ENCODE measurements at regions not wholly inside any gene's neighbourhood (a gene's known extent, or its start where the extent isn't known, plus 50 kb on each side); places are given as distances from the start of the nearest gene placed in this dataset.

DNA sequence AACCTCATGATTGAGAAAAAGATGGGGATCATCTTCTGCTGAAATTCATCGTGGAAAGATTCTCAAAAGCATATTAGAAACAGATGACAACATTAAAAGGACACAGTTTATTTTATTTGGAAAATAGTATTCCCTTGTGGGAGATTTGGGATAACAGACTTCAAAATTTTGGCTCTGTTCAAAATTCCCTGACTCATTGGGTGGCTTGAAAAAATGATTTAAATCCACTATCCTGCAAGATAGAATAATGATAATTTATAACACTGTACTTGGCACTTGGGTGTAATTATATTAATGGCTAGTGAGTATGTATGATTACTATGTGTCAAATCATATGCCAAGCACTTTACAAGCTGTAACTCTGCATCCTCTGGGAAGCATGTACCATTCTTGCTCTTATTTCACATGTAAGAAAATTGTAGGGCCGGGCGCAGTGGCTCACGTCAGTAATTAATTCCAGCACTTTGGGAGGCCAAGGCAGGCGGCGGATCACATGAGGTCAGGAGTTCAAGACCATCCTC lies 128.8 kb downstream of the LMNTD1 start:
- H3K36me3 ChIP-seq: no peaks in the 10 kb centered on the region
- no peak for DNase-seq
- H3K4me3 ChIP-seq: no peak overlapping the region
- H3K27ac ChIP-seq: no peak overlapping the region
- H3K4me1 ChIP-seq: peaks cover 0 to 4% (median 0%) of the 10 kb centered on the region in 3 donors
- no peaks in the 10 kb centered on the region for H3K9me3 ChIP-seq
- no peaks in the 10 kb centered on the region for H3K27me3 ChIP-seq
- 83 to 90% methylated on average over 6 of the region's 6 CpGs for WGBS, 2 donors
- no peak for FAIRE-seq
- no peak for ATAC-seq
- no peak for TF ChIP-seq CTCF (IDR thresholded peaks at IDR 0.05)
- intact Hi-C loops (cut with DNase I): no loop called here

GRCh38 chr12:25423355-25424050 lies 129.6 kb downstream of the LMNTD1 start:
- intact Hi-C loops (cut with DNase I): no loop called here
- H3K27ac ChIP-seq: no peak overlapping the region
- ATAC-seq: peak; percentile 64 to 71 (median 68)

GRCh38 chr12:25422241-25422640 lies 130.8 kb downstream of the LMNTD1 start:
- DNase-seq (no peak), FAIRE-seq (no peak), ATAC-seq (no peak)
- Histone ChIP-seq H3K4me1 (peaks cover 0 to 4% (median 0%) of the 10 kb centered on the region in 3 donors), H3K36me3 (no peaks in the 10 kb centered on the region), H3K27me3 (no peaks in the 10 kb centered on the region), H3K27ac (no peak overlapping the region), H3K9me3 (no peaks in the 10 kb centered on the region), H3K4me3 (no peak overlapping the region)
- 85 to 94% methylated on average over 1 of the region's 1 CpG for WGBS, 2 donors
- TF ChIP-seq CTCF (IDR thresholded peaks at IDR 0.05): no peak
- intact Hi-C loops (cut with DNase I): no loop called here

More at GRCh38 chr12:25423355-25424050, 129.6 kb downstream of the LMNTD1 start:
- Histone ChIP-seq H3K4me1 (peaks cover 0 to 4% (median 0%) of the 10 kb centered on the region in 3 donors), H3K9me3 (no peaks in the 10 kb centered on the region), H3K36me3 (no peaks in the 10 kb centered on the region), H3K4me3 (no peak overlapping the region), H3K27me3 (no peaks in the 10 kb centered on the region)
- FAIRE-seq: no peak
- WGBS, 2 donors: 25 to 30% methylated on average over 11 of the region's 11 CpGs
- peak in 2 of 6 donors; percentile 6 to 12 for DNase-seq
- TF ChIP-seq CTCF (IDR thresholded peaks at IDR 0.05): no peak

DNA sequence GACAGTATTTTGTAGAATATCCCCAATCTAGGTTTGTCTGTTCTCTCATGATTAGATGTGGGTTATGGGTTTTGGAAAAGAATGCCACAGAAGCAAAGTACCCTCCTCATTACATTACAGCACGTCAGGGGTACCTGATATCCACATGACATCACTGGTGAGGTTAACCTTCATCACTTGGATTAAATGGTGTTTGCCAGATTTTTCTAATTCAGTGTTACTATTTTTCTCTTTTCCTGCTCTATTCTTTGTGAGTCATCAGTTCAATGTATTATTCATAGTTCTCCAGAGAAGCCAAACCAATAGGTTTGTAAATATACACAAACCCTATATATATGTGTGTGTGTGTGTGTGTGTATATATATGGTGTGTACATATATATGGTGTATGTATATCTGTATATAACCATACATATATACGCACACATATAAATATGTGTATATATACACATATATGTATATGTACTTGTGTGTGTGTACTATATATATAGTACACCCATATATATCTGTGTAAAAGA lies 131.4 kb downstream of the LMNTD1 start:
- Histone ChIP-seq H3K9me3 (no peaks in the 10 kb centered on the region), H3K27me3 (no peaks in the 10 kb centered on the region), H3K4me1 (peaks cover 0 to 4% (median 0%) of the 10 kb centered on the region in 3 donors), H3K36me3 (no peaks in the 10 kb centered on the region), H3K4me3 (no peak overlapping the region), H3K27ac (no peak overlapping the region)
- intact Hi-C loops (cut with DNase I): no loop called here
- no peak for DNase-seq
- FAIRE-seq: no peak
- ATAC-seq: no peak
- no peak for TF ChIP-seq CTCF (IDR thresholded peaks at IDR 0.05)
- 93 to 100% methylated on average over 2 of the region's 2 CpGs for WGBS, 2 donors

DNA sequence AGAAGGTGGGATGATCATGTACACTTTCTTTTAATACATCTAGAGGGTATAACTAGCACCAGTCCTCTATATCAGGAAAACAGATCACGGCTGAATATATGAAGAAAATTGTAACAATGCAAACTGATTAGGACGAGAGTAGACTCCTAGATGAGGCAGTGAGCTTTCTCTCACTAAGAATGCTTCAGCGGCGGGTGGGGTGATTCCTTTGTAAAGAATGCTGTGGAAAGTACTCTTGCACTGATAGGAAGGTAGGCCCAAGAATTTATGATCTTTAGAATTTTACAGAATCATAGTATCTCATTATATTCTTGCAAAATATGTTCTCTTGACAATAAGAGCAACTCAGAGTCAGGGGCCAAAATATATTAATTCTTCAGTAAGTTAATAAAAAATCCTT lies 133.0 kb downstream of the LMNTD1 start:
- Histone ChIP-seq H3K4me1 (peaks cover 0 to 4% (median 0%) of the 10 kb centered on the region in 3 donors), H3K36me3 (no peaks in the 10 kb centered on the region), H3K27ac (no peak overlapping the region), H3K4me3 (no peak overlapping the region), H3K27me3 (no peaks in the 10 kb centered on the region), H3K9me3 (no peaks in the 10 kb centered on the region)
- ATAC-seq (no peak), FAIRE-seq (no peak), DNase-seq (no peak)
- intact Hi-C loops (cut with DNase I): no loop called here
- no peak for TF ChIP-seq CTCF (IDR thresholded peaks at IDR 0.05)
- 49 to 59% methylated on average over 4 of the region's 4 CpGs for WGBS, 2 donors
